Brain microvascular endothelial cell (primary cell): ENCODE measurements at regions not wholly inside any gene's neighbourhood (a gene's known extent, or its start where the extent isn't known, plus 50 kb on each side); places are given as distances from the start of the nearest gene placed in this dataset.

Experiments
- DNase-seq: peaks from one replicate; pipeline ENCODE4 v3.0.0-alpha.2; 2020
- H3K27ac ChIP-seq: fragments of 250-450 bp; sonication (Bioruptor Pico); 2 replicates; pipeline ENCODE4 v1.5.1; 2020; ENCODE audit warnings: mild to moderate bottlenecking, moderate library complexity
- H3K27me3 ChIP-seq: fragments of 250-450 bp; sonication (Bioruptor Pico); replicated peaks from 2 replicates; pipeline ENCODE4 v1.5.1; 2020; ENCODE audit warnings: mild to moderate bottlenecking
- H3K36me3 ChIP-seq: fragments of 250-450 bp; sonication (Bioruptor Pico); replicated peaks from 2 replicates; pipeline ENCODE4 v1.5.1; 2020; ENCODE audit warnings: mild to moderate bottlenecking
- H3K4me3 ChIP-seq: 2 replicates; pipeline ENCODE4 v1.5.1; 2011; ENCODE audit warnings: low read depth, mild to moderate bottlenecking, control low read depth, low read length, moderate library complexity
- CTCF ChIP-seq: IDR thresholded peaks from 2 replicates; pipeline ENCODE4 v1.5.1; 2011; ENCODE audit warnings: low read depth, mild to moderate bottlenecking, moderate library complexity, low read length, control low read depth, inconsistent platforms; ENCODE audit errors: missing control alignments
- in situ Hi-C: cut with HindIII; loops from 2 replicates; pipeline ENCODE4 v1.10.0; 2017; ENCODE audit warnings: low sequenced_read_pairs, low pct_ligation_motif_present

- no peak for DNase-seq
- TF ChIP-seq CTCF = no peak
- Histone ChIP-seq H3K27ac (no peak overlapping the region), H3K36me3 (no peaks in the 10 kb centered on the region), H3K27me3 (no peaks in the 10 kb centered on the region), H3K4me3 (no peak overlapping the region)
- in situ Hi-C loops = no loop called here
Observed at GRCh38 chr9:135365013-135365768, 114.4 kb upstream of the PPP1R26 start.

GRCh38 chr9:135366104-135366503 lies 113.5 kb upstream of the PPP1R26 start:
- Histone ChIP-seq H3K36me3 (no peaks in the 10 kb centered on the region), H3K27me3 (no peaks in the 10 kb centered on the region), H3K4me3 (no peak overlapping the region), H3K27ac (no peak overlapping the region)
- no peak for TF ChIP-seq CTCF
- in situ Hi-C loops = no loop called here
- DNase-seq = no peak

GRCh38 chr9:135369412-135369990 lies 110.1 kb upstream of the PPP1R26 start:
- in situ Hi-C loops = no loop called here
- no peaks in the 10 kb centered on the region for H3K27me3 ChIP-seq
- no peak for DNase-seq
- no peak for TF ChIP-seq CTCF
- H3K4me3 ChIP-seq = no peak overlapping the region
- H3K36me3 ChIP-seq = no peaks in the 10 kb centered on the region
- H3K27ac ChIP-seq = no peak overlapping the region

GRCh38 chr9:135370411-135371375 lies 108.9 kb upstream of the PPP1R26 start:
- no peak for DNase-seq
- no peaks in the 10 kb centered on the region for H3K36me3 ChIP-seq
- no peak overlapping the region for H3K27ac ChIP-seq
- no peak for TF ChIP-seq CTCF
- no peak overlapping the region for H3K4me3 ChIP-seq
- in situ Hi-C loops = no loop called here
- H3K27me3 ChIP-seq = no peaks in the 10 kb centered on the region

- Histone ChIP-seq H3K27ac (no peak overlapping the region), H3K36me3 (no peaks in the 10 kb centered on the region), H3K4me3 (no peak overlapping the region), H3K27me3 (no peaks in the 10 kb centered on the region)
- no peak for TF ChIP-seq CTCF
- no peak for DNase-seq
- in situ Hi-C loops = no loop called here
Observed at GRCh38 chr9:135371535-135371934, 108.0 kb upstream of the PPP1R26 start.
